Astrocyte of the spinal cord (primary cell): ENCODE measurements at regions not wholly inside any gene's neighbourhood (a gene's known extent, or its start where the extent isn't known, plus 50 kb on each side); places are given as distances from the start of the nearest gene placed in this dataset.

Experiments used
- DNase-seq: peaks from one replicate; pipeline ENCODE4 v3.0.0; 2011; ENCODE audit warnings: low read depth, low spot score
- H3K4me3 ChIP-seq: 2 replicates; pipeline ENCODE4 v1.5.1; 2011; ENCODE audit warnings: low read depth, mild to moderate bottlenecking, low read length, moderate library complexity
- in situ Hi-C: cut with HindIII; loops from 2 replicates; pipeline ENCODE4 v1.10.0; 2017; ENCODE audit warnings: low sequenced_read_pairs
- TF ChIP-seq, protein P1 (sequence below): IDR thresholded peaks from 2 replicates; pipeline ENCODE4 v1.5.1; 2012; ENCODE audit warnings: low read depth, mild to moderate bottlenecking, low read length, inconsistent platforms

DNA sequence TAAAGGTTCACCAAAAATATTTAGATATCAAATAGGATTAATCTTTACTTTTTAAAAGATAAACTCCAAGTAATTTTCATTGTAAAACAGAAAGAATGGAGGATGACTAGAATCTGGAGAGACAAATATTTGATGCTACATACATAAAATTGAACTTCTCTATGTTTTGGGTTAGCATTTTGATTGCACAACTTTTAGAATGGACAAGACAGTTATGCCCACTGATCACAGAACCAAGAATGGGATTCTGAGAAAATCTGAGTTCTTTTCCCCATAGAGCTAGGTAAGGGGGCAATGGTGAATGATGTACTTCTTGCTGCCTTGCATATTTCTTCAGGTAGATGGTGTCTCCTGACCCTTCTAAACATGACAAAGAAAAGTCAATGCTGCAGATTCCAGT is 191.2 kb upstream of the ZEB2 start:
- H3K4me3 ChIP-seq, result no peak overlapping the region
- TF ChIP-seq, protein P1, sequence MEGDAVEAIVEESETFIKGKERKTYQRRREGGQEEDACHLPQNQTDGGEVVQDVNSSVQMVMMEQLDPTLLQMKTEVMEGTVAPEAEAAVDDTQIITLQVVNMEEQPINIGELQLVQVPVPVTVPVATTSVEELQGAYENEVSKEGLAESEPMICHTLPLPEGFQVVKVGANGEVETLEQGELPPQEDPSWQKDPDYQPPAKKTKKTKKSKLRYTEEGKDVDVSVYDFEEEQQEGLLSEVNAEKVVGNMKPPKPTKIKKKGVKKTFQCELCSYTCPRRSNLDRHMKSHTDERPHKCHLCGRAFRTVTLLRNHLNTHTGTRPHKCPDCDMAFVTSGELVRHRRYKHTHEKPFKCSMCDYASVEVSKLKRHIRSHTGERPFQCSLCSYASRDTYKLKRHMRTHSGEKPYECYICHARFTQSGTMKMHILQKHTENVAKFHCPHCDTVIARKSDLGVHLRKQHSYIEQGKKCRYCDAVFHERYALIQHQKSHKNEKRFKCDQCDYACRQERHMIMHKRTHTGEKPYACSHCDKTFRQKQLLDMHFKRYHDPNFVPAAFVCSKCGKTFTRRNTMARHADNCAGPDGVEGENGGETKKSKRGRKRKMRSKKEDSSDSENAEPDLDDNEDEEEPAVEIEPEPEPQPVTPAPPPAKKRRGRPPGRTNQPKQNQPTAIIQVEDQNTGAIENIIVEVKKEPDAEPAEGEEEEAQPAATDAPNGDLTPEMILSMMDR, result no peak
- in situ Hi-C loops, result no loop called here
- DNase-seq, result no peak

DNA sequence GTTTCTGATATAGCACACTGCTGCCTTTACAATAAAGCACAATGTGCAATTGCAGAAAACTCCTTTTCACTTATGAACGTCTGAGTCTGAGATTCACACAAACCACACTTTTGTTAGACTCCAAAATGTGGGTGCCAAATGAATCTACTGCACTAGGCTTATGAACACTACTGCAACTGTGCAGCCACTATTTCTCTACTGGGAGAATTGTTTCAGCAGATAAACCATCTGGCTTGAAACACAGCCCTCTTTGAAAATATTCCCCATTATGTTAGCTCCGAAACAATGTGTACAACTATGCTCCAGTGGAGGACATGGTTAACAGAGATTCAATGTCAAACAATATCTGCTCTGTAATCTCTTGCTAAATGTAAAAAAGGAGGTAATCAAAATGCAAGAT is 188.7 kb upstream of the ZEB2 start:
- in situ Hi-C loops, result no loop called here
- DNase-seq, result no peak
- TF ChIP-seq, protein P1, result no peak
- H3K4me3 ChIP-seq, result no peak overlapping the region

DNA sequence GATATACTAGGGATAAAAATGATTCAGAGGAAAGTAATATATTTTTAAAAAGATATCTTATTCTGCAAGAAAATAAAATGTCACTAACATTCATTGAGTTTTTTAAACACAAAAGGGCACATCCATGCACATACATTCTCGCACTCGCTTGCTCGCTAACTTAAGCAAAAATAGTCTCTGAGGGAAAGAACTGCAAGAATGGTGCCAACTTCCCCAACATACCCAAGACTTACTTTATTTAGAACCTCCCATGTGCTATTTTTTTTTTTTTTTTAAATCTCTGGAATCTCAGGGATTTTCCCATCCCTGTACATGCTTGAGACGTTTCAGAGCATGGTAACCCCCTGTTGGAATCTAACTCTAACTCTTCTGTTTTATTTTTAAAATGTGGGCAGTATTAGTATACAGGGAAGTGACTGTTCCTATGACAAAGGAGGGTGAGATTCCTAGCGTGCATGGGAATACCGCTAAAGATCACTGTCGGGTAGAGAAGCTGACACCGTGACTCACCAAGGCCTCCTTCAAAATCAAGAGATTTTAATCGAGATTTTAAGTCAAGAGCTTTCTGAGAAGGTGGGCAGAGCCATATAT is 187.9 kb upstream of the ZEB2 start:
- no peak overlapping the region for H3K4me3 ChIP-seq
- DNase-seq, result peak; percentile 8
- TF ChIP-seq, protein P1, result no peak
- in situ Hi-C loops, result no loop called here

DNA sequence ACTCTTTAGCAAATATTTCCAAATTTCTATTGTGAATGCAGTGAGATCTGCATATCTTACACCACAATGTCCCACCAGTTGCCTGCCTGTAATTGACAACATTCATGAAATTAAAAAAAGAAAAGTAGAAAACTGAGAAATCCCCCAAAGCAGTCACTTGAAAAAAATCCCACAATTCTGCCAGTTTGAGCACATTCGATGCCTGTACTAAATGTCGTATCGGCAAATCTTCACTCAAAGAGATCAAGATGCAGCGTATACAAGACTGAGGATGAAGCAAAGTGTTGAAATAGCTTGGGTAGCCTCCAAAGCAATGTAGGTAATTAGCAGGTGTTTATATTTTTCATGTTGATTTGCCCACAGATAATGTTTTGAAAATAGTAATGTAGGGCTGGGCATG is 186.7 kb upstream of the ZEB2 start:
- in situ Hi-C loops, result no loop called here
- H3K4me3 ChIP-seq, result no peak overlapping the region
- DNase-seq, result no peak
- TF ChIP-seq, protein P1, result no peak

DNA sequence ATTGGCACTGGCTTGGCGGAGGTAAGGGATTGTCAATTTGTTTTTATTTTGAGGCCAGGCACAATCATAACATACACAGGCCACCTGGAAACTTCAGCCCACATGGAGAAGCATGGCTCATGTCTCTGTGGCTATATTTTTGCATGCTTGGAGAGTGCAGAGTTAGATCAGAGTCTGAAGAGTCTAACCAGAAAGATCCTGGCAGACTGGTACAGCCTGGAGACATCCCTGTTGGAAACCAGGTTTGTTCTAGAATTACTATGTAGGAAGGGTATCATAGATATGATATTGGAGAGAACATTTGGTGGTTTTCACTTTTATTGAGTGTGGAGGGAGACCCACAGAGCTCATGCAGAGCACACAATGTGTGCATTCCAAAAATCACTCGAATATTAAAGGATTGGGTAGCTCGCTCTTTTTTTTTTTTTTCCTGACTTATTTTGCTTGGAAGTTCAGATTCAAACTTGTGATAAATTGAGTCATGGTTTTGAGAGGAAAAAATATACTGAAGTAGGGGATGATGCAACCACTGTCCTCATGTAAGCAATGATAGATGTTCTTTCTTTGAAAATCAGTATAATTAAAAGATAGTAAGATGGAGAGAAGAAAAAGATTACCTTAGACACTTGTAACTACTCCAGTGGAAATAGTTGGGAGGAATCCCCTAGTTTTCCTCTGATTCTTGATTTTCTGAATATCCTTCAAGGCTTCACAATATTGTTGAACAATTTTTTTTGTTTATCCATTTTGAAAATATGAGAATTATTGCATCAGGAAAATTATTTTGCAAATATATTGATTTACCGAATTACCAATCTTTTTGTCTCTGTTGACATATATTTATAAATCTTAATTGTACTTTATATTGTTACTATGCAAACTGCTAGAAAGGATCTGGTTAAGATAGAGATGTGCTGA is 185.7 kb upstream of the ZEB2 start:
- in situ Hi-C loops, result no loop called here
- TF ChIP-seq, protein P1, result no peak
- no peak overlapping the region for H3K4me3 ChIP-seq
- DNase-seq, result peak; percentile 29

DNA sequence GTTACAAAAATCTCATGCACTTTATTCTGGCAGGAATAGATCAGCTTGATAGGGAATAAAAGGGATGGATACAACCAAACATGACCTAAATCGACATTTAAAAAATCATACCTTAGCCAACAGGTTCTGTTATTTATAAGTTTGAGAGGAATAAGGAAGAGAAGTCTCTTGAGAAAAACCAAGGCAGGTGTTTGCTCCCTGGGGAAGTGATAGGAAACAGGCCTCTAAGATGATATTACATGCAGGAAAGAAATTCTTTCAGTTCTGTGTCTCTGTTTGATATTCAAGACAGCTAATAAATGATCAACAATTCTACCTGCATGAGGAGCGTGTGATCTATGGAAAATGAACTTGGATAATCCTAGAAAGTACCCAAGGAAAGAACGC is 184.8 kb upstream of the ZEB2 start:
- TF ChIP-seq, protein P1, result no peak
- in situ Hi-C loops, result no loop called here
- DNase-seq, result no peak
- no peak overlapping the region for H3K4me3 ChIP-seq
